HG02884 (cell line): ENCODE measurements at regions not wholly inside any gene's neighbourhood (a gene's known extent, or its start where the extent isn't known, plus 50 kb on each side); places are given as distances from the start of the nearest gene placed in this dataset.

Experiments used
- ATAC-seq: cut with Tn5 transposase; IDR thresholded peaks from one replicate; pipeline ENCODE4 v1.9.1; 2021; ENCODE audit warnings: mild to moderate bottlenecking, moderate library complexity; ENCODE audit not compliant: unreplicated experiment

DNA sequence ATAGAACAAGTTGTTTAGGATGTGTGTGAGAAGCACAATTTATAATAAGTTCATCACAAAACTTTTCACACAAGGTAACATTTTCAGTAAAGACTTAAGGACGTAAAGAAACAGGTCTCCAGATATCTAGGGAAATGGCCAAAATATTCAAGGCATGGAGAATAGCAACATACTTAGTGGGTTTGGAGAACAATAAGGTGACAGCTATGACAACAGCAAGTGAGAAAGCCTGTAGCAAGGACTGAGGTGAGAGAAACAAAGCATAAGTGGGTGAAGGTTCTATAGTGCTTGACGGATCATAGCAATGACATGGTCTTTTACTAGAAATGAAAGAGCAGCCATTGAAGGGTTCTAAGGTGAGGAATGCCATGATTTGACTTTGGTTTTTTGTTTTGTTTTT lies 1337.3 kb downstream of the PCDH18 start:
- no peak for ATAC-seq

DNA sequence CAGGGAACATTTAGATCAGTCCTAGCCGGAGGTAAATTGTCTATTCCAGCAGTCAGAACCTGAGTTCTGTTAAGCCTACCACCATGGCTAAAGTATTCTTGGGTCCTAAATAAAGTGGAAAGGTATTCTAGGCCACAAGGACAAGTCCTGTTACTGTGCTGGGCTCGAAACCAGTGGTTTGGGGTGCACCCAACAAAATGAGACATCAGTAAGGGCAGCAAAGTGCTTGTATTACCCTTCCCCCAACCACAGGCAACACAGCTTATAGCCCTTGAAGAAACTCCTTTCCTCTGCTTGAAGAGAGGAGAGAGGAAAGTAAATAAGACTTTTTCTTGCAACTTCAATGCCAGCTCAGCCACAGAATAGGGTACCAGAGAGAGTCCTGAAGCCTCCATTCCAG lies 1345.6 kb downstream of the PCDH18 start:
- no peak for ATAC-seq

DNA sequence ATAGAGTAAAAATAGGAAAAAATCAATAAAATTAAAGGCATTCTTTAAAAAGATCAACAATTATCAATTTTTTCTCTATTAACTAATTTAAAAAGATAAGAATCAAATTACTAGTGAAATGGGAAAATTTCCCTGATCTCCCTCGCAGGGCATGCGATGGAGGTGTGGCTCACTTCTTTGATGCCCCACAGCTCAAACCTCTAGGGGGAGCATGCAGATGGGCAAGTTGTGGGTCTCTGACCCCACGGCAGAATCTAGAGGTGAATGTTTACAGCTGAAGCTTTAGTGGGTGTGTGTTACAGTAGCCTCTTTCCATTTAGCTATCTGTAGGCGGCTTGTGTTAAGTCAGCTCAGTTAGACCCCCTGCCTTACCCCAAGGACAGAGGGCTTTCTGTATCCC lies 1348.8 kb downstream of the PCDH18 start:
- no peak for ATAC-seq

DNA sequence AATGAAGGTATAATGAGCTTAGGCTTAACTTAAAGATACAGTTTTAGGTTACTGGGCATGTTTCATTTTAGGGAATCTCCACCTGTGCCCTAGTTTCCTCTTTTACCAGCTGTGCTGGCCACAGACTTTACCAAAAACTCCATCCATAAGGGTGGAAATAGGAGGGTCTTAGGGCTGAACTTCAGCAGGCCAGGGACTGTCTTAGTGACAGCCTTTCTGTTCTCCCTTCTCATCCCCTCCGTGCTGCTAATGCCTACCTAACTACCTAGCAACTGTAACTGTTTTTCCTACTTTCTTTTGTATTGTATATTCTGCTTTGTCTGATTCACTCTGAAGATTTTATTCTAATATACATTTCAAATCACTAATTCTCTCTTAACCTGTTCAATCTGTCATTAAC lies 1375.3 kb downstream of the PCDH18 start:
- no peak for ATAC-seq

DNA sequence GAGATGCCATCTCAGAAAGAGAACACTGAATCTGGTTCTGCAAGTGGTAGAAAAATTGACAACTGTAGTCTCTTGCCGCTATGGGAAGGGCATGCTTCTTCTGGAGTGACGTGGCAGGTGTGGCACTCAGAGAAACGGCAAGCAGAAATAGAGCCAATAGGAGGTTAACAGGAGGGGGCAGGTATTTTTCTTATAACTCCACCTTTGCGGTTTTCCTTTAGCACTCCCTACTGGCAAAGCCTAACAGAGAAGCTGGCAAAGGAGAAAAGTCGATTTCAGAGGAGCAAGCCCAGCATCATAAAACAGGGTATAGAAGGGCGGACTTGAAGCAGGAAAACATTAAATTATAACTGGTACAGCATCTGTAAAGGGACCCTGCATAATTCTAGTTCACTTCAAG lies 1382.2 kb downstream of the PCDH18 start:
- ATAC-seq = no peak

DNA sequence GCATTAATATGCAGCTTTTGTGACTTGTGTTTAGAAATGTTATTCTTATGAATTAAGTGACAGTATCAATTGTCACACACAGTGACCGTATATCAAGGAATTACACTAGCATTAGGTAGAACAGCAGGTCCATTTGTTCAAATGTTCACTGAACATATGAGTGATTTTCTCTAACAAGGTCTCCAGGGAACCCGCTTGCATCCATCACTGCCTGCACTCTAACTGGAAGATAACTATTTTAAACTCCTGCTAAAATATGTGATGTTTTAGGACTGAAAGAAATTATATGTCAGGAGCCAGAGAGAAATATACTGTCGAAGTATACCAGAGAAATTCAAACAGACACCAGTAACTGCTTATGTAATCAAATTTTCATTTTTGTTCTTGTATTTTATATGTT lies 1395.7 kb downstream of the PCDH18 start:
- no peak for ATAC-seq

DNA sequence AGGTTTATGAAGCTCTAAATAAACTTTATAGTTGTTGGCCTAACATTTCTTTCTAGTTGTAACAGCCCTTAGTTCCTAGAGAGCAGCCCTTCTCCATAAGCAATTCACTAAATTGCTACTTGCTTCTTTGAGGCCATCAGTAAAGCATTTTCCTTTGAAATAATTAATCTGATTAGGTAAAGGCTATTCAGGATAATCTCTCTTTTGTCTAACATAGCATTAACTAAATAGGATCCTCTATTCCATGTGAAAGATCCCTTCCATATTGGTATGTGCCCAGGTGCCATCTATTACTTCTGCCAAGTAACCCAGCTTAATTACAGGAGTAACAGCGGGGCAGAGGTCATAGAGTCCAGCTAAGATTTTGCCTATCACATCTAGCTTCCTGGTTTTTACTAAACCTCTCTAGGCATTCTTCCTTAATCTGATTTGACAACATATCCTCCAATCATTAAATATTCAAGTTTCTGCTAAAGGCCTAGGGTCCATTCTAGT lies 1408.0 kb downstream of the PCDH18 start:
- ATAC-seq = no peak

DNA sequence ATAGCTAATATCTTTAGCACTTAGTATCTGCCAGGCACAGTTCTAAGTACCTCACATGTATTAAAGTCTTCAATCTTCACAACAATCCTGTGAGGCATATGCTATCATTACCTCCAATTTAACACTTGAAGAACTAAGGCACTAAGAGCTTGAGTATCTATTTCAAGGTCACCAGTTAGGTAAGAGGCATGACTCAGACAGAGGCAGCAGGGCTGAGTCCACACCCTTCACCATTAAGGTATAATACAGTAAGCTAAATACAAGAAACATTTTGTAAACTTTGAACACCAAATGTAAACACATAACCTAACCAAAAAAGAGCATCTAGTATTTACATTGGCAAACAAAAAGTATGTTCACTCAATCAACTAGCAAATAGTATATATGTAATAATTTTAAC lies 1410.9 kb downstream of the PCDH18 start:
- ATAC-seq = no peak

DNA sequence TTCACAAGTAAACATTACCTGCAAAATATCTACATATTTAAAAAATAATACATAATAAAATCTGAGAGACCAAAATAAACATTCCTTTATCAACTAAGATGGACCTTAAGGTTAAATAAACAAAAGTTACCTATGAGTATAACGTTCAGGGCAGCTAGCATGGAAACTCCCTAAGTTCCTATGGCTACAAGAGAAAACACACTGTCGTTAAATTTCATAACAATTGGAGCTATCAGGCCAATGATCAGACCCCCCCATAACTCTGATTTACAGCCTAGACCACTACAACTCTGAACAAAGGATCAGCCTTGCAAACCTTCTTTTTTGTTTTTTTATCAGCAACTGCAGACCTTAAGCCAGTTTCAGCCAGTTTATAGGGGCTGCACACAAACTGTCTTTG lies 1418.4 kb downstream of the PCDH18 start:
- ATAC-seq = no peak

DNA sequence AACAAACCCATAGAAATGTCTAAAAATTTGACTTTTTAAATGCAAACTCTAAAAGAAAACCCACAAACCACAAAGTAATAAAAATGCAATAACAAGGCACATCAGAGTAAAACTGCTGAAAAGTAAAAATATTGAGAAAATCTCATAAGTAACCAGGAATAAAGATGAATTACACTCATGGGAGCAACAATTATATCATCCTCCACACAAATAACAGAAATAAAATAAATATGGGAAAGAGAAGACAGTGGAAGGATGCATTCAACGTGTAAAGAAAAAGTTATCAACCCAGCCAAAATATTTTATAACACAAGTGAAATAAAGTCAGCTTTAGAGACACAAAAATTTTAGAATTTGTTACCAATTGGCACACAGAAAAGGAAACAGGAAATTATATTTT lies 1420.2 kb downstream of the PCDH18 start:
- no peak for ATAC-seq

DNA sequence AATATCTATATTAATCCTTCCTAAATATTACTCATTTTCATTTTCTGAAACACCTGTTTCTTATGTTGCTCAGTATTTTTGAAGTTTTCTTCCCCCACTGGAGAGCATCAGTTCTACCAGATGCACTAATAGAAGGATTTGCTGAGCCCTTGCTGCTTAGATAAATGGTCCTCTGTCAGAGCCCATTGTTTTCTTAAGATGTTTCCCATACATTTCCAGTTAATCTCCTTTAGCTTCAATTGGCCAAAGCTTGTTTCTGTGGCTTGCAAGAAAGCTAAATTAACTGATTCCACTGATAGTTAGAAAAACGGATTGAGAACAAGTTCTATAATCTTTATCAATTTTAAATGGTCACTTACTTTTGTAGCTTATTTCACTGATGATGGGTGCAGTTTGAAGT lies 1425.5 kb downstream of the PCDH18 start:
- ATAC-seq = no peak

DNA sequence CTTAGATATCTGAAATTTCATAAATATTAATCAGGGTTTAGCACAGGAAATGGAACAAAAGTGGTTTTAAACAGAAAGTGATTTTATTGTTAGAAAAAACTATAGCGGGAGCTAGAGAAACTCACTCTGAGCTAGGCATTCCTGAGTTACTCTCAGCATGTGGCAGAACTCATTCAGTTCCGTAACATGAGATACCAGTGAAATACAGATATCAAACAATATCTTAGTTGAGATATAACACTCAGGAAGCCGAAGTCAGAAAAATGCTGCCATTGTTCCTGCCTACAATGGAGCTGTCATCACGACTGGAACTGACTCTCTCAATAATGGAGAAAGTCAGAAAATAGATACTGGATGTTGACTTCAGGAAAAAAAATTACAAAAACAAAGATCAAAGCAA lies 1428.7 kb downstream of the PCDH18 start:
- ATAC-seq = no peak

DNA sequence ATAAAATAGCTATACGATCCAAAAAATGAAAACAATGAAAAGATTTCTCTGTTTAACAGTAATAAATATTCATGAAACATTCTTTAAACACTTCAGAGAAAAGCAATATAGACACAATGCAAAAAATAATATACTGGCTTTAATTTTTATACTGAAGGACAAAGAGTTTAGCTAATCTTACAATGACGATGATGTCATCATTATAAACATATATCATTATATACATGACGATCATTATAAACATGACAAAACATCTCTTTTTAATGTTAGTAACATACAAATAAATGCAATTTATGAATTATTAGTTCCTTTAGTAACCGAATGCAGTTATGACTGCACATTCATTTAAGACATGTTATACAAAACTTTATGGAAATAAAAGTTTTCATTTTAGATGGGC lies 1434.6 kb downstream of the PCDH18 start:
- no peak for ATAC-seq

DNA sequence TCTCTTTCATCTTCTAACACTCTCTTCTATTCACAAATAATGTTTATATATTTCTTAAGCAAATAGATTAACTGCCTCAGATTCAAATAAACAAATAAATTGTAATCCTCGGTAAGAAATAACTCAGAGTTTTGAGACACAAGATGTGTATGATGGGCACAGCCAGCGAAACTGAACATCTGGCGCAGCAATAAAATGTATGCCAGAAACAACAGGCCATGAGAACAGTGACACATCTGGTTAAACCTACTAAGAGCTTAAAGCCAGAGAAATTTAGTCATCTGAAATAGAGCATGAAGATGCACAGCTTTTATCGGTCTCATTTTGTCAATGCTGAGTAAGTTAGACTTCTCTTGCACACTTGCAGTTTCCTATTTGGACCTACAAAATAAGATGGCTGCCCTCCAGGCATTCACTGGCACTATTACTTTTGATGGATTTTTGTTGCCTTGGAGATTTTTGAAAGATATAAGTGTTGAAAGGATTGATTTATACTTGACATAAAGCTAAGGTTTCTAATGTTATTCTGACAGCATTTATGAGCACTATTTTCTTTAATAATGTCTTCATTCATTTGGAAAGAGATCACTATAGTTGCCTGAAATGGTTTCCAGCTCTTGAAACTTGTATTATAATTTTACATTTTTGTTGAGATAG lies 1444.0 kb downstream of the PCDH18 start:
- no peak for ATAC-seq

DNA sequence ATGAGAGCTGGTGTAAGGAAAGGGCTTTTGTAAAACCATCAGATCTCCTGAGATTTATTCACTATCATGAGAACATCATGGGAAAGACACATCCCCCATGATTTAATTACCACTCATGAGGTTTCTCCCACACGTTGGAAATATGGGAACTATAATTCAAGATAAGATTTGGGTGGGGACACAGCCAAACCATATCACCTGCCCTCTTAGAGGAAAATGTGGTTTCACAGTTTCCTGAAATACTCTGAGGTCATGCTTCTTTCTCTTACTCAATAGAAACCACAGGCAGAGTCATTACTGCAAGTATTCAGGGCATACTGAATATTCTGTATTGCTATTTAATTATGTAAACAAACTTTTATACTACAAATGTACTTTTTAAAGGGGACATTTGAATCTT lies 1453.3 kb downstream of the PCDH18 start:
- no peak for ATAC-seq

DNA sequence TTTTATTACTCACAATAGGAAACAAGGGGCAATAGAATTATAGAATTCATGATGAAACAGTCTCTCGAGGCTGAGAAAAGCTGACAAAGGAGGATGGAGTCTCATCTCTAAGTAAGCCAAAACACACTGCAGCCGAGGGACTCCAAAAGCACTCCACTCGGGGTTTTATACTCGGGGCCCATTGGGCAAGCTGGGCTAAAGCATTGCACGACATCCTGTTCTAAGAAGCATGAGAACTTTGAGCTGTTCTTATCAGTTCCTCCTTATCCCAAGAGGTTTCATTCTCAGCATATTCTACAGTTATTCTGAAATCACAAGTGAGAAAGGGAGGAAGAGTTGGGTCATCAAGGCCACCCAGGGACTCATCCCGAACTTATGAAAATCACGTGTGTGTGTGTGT lies 1475.5 kb downstream of the PCDH18 start:
- ATAC-seq = no peak

DNA sequence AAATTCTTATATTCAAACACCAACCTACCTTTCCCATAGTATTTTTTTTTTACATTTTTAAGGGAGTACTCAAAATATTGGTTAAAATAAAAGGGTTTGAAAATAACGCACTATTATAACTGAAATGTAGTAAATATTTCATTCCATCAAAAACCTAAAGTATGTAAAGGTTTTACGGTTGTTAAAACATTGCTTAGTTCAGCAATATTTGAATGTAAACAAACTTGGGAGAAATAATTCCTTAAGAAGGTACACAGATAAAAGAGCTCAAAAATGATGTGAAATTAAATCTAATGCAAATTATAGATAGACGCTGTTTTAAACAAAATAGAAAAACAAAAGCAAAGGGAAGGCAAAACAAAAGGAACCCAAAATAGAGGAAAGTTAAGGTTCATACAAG lies 1476.9 kb downstream of the PCDH18 start:
- no peak for ATAC-seq

DNA sequence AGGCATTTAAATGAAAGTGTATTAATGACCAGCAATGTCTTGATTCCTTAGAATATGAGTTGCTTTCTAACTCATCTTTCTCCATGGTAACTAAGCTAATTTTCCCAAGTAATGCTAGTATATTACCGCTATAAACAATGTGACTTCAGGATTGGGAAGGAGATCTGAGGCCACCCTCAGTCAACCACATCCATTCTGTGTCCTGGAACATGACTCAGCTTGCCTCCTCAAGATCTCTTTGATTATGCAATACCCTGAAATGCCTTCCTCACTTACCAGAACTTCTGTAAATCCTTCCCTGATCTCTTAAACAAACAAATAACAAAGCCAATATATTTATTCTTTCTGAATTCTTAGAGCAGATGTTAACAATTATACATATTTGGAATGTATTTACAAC lies 1495.5 kb downstream of the PCDH18 start:
- ATAC-seq = no peak

DNA sequence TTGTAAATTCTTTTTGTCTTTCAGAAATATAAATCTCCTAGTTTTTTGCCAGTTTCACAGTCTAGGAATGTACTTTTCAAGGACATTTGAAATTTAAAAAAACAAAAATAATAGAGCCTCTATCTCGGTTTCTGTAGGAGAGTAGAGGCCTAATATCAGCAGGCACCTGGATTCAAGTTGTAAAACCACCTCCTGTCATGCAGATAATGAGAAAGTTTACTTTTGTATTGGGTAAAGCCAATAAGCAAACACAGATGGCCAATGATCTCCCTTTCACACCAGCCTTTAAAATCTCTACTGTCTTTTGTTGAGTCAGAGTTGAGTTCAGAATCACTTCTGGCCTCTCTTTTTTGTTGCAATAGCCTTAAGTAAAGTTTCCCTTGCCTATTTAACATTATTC lies 1499.9 kb downstream of the PCDH18 start:
- ATAC-seq = no peak

DNA sequence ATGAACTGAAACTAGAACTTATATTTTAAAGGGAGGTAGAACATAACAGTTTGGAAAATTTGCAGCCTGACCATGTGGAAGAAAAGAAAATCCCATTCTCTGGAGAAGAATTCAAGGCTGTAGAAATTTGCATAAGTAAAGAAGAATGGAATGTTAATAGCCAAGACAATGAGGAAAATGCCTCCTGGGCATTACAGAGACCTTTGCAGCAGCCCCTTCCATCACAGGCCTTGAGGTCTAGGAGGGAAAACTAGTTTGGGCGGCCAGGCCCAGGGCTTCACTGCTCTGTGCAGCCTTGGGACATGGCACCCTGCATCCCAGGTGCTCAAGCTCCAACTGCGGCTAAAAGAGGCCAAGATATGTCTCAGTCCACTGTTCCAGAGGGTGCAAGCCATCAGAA lies 1506.8 kb downstream of the PCDH18 start:
- ATAC-seq = no peak

DNA sequence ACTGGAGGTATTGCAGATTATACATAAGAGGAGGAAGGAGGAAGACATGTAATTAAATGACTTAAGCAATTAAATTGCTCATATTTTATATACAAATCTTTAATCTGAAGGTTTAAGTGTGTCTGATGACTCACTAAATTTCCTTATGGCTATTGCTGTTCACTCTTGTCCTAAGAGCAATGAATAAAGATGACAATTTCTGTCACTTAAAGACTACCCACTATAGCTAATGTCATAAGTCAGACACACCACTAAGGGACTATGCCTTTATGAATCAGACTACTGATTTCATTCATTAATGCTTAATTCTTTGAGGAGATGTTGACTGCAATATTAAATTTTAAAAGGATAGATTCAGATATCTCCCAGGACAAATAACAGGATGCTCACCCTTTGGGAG lies 1514.7 kb downstream of the PCDH18 start:
- ATAC-seq = no peak

DNA sequence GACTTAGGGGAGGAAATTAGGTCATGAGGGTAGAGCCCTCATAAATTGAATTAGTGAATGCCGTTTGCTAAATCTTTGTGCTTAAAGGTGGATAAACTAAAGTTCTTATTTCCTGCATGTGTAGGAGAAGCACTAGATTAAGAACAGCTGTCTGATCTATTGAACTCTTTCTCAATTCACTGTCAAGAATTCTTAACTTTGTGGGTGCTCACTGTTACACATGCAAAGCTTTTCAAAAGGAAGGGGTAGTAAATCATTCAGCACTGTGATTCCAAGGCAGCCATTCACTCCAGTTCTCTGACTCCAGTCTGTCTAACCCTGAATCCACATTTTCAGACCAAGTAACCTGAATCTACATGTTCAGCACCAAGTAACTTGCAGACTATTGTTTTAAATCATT lies 1520.1 kb downstream of the PCDH18 start:
- no peak for ATAC-seq

DNA sequence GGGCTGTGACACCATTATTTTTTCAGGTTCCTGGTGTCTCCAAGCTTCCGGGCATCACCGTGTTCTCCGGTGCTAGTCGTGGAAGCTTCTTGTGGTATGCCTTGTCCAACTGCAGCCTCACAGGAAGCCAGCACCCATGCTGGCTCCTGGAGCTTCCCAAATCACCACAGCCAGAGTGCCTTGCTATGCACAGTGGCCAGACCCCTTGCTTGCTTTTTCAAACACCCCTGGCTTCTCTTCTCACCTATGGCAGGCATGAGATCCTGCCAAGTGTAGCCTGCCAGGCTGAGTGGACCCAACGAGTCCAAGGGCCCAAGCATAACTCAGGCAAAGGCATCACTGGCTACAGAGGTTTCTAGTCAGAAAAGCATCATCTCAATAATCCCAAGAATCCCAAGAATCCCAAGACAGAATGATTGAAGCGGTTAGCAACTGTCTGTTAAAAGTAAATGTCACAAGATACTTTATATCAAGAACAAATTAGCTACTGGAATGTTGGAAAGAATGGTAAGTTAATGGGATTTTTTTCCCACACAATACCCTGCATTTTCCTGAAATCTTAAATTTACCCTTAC lies 1522.9 kb downstream of the PCDH18 start:
- no peak for ATAC-seq
